Muscle layer of colon (tissue), 2 donors: ENCODE measurements at regions not wholly inside any gene's neighbourhood (a gene's known extent, or its start where the extent isn't known, plus 50 kb on each side); places are given as distances from the start of the nearest gene placed in this dataset.
"Not testable (repeated sequence)": the region's sequence is repeated elsewhere in the genome, so short reads cannot be mapped to it uniquely, and the experiment has no call there.

Experiments
- H3K27ac ChIP-seq: one replicate; pipeline ENCODE4 v1.7.0; 2013; ENCODE audit warnings: low read depth, mild to moderate bottlenecking, low read length, moderate library complexity
- H3K27me3 ChIP-seq, 2 donors: one replicate each; pipeline ENCODE4 v1.7.0; 2013; ENCODE audit warnings: low read length in 2 of 2, mild to moderate bottlenecking in 2 of 2; ENCODE audit not compliant: insufficient read depth in 2 of 2, control insufficient read depth in 1 of 2
- H3K36me3 ChIP-seq: one replicate; pipeline ENCODE4 v1.7.0; 2013; ENCODE audit warnings: mild to moderate bottlenecking, low read length; ENCODE audit not compliant: insufficient read depth
- H3K4me1 ChIP-seq: one replicate; pipeline ENCODE4 v1.7.0; 2013; ENCODE audit warnings: mild to moderate bottlenecking, low read length; ENCODE audit not compliant: insufficient read depth
- H3K4me3 ChIP-seq, 2 donors: one replicate each; pipeline ENCODE4 v1.7.0; 2013; ENCODE audit warnings: low read length in 2 of 2, low read depth in 1 of 2, mild to moderate bottlenecking in 1 of 2, moderate library complexity in 1 of 2
- H3K9ac ChIP-seq: one replicate; pipeline ENCODE4 v1.7.0; 2013; ENCODE audit warnings: low read length
- H3K9me3 ChIP-seq: one replicate; pipeline ENCODE4 v1.7.0; 2013; ENCODE audit warnings: mild to moderate bottlenecking, low read length
- donor health status: abdominal sarcoma.
- donor health status: Adenocarcinoma of cecum.

GRCh38 chr3:15978801-15979200, 181.0 kb upstream of the ANKRD28 start:
- Histone ChIP-seq H3K4me1 (no peaks in the 10 kb centered on the region), H3K9me3 (no peaks in the 10 kb centered on the region), H3K9ac (no peak overlapping the region), H3K27me3 (no peaks in the 10 kb centered on the region), H3K36me3 (no peaks in the 10 kb centered on the region), H3K4me3 (no peak overlapping the region), H3K27ac (no peak overlapping the region)

- no peaks in the 10 kb centered on the region for H3K36me3 ChIP-seq
- H3K4me3 ChIP-seq, result no peak overlapping the region
- no peak overlapping the region for H3K27ac ChIP-seq
- no peaks in the 10 kb centered on the region for H3K9me3 ChIP-seq
- no peaks in the 10 kb centered on the region for H3K27me3 ChIP-seq
- no peaks in the 10 kb centered on the region for H3K4me1 ChIP-seq
- H3K9ac ChIP-seq, result no peak overlapping the region
Measured at GRCh38 chr3:15979495-15979894, 181.7 kb upstream of the ANKRD28 start.

GRCh38 chr3:15979900-15980299, 182.1 kb upstream of the ANKRD28 start:
- no peak overlapping the region for H3K27ac ChIP-seq
- H3K36me3 ChIP-seq, result no peaks in the 10 kb centered on the region
- no peaks in the 10 kb centered on the region for H3K27me3 ChIP-seq
- no peaks in the 10 kb centered on the region for H3K9me3 ChIP-seq
- H3K4me3 ChIP-seq, result no peak overlapping the region
- H3K4me1 ChIP-seq, result no peaks in the 10 kb centered on the region
- H3K9ac ChIP-seq, result no peak overlapping the region

GRCh38 chr3:15982243-15982642, 184.5 kb upstream of the ANKRD28 start:
- no peak overlapping the region for H3K9ac ChIP-seq
- no peak overlapping the region for H3K4me3 ChIP-seq
- no peak overlapping the region for H3K27ac ChIP-seq
- no peaks in the 10 kb centered on the region for H3K9me3 ChIP-seq
- H3K4me1 ChIP-seq, result no peaks in the 10 kb centered on the region
- H3K36me3 ChIP-seq, result no peaks in the 10 kb centered on the region
- no peaks in the 10 kb centered on the region for H3K27me3 ChIP-seq

GRCh38 chr3:15982667-15983196, 185.0 kb upstream of the ANKRD28 start:
- Histone ChIP-seq H3K4me1 (no peaks in the 10 kb centered on the region), H3K27ac (no peak overlapping the region), H3K36me3 (no peaks in the 10 kb centered on the region), H3K9me3 (no peaks in the 10 kb centered on the region), H3K9ac (no peak overlapping the region), H3K4me3 (no peak overlapping the region), H3K27me3 (no peaks in the 10 kb centered on the region)

- no peaks in the 10 kb centered on the region for H3K27me3 ChIP-seq
- H3K27ac ChIP-seq, result no peak overlapping the region
- no peaks in the 10 kb centered on the region for H3K9me3 ChIP-seq
- no peaks in the 10 kb centered on the region for H3K4me1 ChIP-seq
- H3K4me3 ChIP-seq, result no peak overlapping the region
- no peaks in the 10 kb centered on the region for H3K36me3 ChIP-seq
- H3K9ac ChIP-seq, result no peak overlapping the region
Measured at GRCh38 chr3:15983232-15983631, 185.5 kb upstream of the ANKRD28 start.

- no peak overlapping the region for H3K27ac ChIP-seq
- H3K4me1 ChIP-seq, result no peaks in the 10 kb centered on the region
- H3K9me3 ChIP-seq, result no peaks in the 10 kb centered on the region
- no peak overlapping the region for H3K9ac ChIP-seq
- H3K36me3 ChIP-seq, result no peaks in the 10 kb centered on the region
- no peak overlapping the region for H3K4me3 ChIP-seq
- no peaks in the 10 kb centered on the region for H3K27me3 ChIP-seq
Measured at GRCh38 chr3:15983693-15984092, 185.9 kb upstream of the ANKRD28 start.

- H3K9me3 ChIP-seq, result no peaks in the 10 kb centered on the region
- no peak overlapping the region for H3K9ac ChIP-seq
- H3K36me3 ChIP-seq, result no peaks in the 10 kb centered on the region
- no peaks in the 10 kb centered on the region for H3K4me1 ChIP-seq
- H3K27me3 ChIP-seq, result no peaks in the 10 kb centered on the region
- no peak overlapping the region for H3K27ac ChIP-seq
- H3K4me3 ChIP-seq, result no peak overlapping the region
Measured at GRCh38 chr3:15989419-15989818, 185.1 kb upstream of the GALNT15 start.

GRCh38 chr3:15993660-15994059, 180.8 kb upstream of the GALNT15 start:
- not testable (repeated sequence) for H3K27ac ChIP-seq, H3K27me3 ChIP-seq, H3K4me1 ChIP-seq, H3K36me3 ChIP-seq, H3K9me3 ChIP-seq, H3K9ac ChIP-seq, H3K4me3 ChIP-seq

- not testable (repeated sequence) for H3K4me3 ChIP-seq, H3K9ac ChIP-seq, H3K27ac ChIP-seq, H3K27me3 ChIP-seq, H3K36me3 ChIP-seq, H3K4me1 ChIP-seq, H3K9me3 ChIP-seq
Measured at GRCh38 chr3:15996496-15996895, 178.0 kb upstream of the GALNT15 start.

GRCh38 chr3:15997274-15997943, 177.1 kb upstream of the GALNT15 start:
- Histone ChIP-seq H3K9me3 (no peaks in the 10 kb centered on the region), H3K4me3 (no peak overlapping the region), H3K4me1 (no peaks in the 10 kb centered on the region), H3K36me3 (no peaks in the 10 kb centered on the region), H3K9ac (no peak overlapping the region), H3K27ac (no peak overlapping the region), H3K27me3 (no peaks in the 10 kb centered on the region)

GRCh38 chr3:15998911-15999310, 175.6 kb upstream of the GALNT15 start:
- H3K27me3 ChIP-seq, result no peaks in the 10 kb centered on the region
- no peak overlapping the region for H3K27ac ChIP-seq
- H3K9ac ChIP-seq, result no peak overlapping the region
- H3K9me3 ChIP-seq, result no peaks in the 10 kb centered on the region
- no peaks in the 10 kb centered on the region for H3K36me3 ChIP-seq
- no peaks in the 10 kb centered on the region for H3K4me1 ChIP-seq
- no peak overlapping the region for H3K4me3 ChIP-seq
